Aorta (tissue), 5 donors: ENCODE measurements at regions not wholly inside any gene's neighbourhood (a gene's known extent, or its start where the extent isn't known, plus 50 kb on each side); places are given as distances from the start of the nearest gene placed in this dataset.
"Not testable (repeated sequence)": the region's sequence is repeated elsewhere in the genome, so short reads cannot be mapped to it uniquely, and the experiment has no call there.

Experiments
- ATAC-seq: fragments of 200-7000 bp; cut with Tn5 transposase; one replicate; pipeline ENCODE4 v1.9.1; 2022; ENCODE audit warnings: moderate library complexity; ENCODE audit not compliant: low FRiP score
- DNase-seq, 2 donors: peaks; one replicate each; pipeline ENCODE4 v3.0.0-alpha.2; 2020
- H3K27ac ChIP-seq, 2 donors: one replicate each; pipeline ENCODE4 v1.5.1; 2013; ENCODE audit warnings: low read length in 2 of 2, mild to moderate bottlenecking in 2 of 2, moderate library complexity in 2 of 2, control low read depth in 1 of 2, inconsistent platforms in 1 of 2, low read depth in 1 of 2
- H3K27me3 ChIP-seq, 2 donors: one replicate each; pipeline ENCODE4 v1.6.1; 2013; ENCODE audit warnings: control low read depth in 1 of 2, low read length in 1 of 2, mild to moderate bottlenecking in 1 of 2, moderate library complexity in 1 of 2; ENCODE audit not compliant: insufficient read depth in 2 of 2, control insufficient read depth in 1 of 2
- H3K36me3 ChIP-seq, 2 donors: one replicate each; pipeline ENCODE4 v1.6.1; 2013; ENCODE audit warnings: control low read depth in 1 of 2, low read length in 1 of 2, mild to moderate bottlenecking in 1 of 2; ENCODE audit not compliant: insufficient read depth in 2 of 2, control insufficient read depth in 1 of 2
- H3K4me1 ChIP-seq, 2 donors: one replicate each; pipeline ENCODE4 v1.6.1; 2013; ENCODE audit warnings: low read length in 2 of 2, control low read depth in 1 of 2, mild to moderate bottlenecking in 1 of 2, moderate library complexity in 1 of 2; ENCODE audit not compliant: insufficient read depth in 2 of 2, control insufficient read depth in 1 of 2
- H3K4me3 ChIP-seq, 2 donors: one replicate each; pipeline ENCODE4 v1.5.1; 2013; ENCODE audit warnings: low read length in 2 of 2, control low read depth in 1 of 2, mild to moderate bottlenecking in 1 of 2
- H3K9me3 ChIP-seq: one replicate; pipeline ENCODE4 v1.6.1; 2013; ENCODE audit warnings: mild to moderate bottlenecking, low read length; ENCODE audit not compliant: control insufficient read depth
- WGBS, 2 donors: extraction: QIAGEN DNeasy Blood & Tissue Kit; methylation state at CpG; one replicate each; pipeline ENCODE4 v1.1.7; 2013; 5-methylcytosine and 5-hydroxymethylcytosine counted together
- intact Hi-C, 2 donors: fragments of 100-400 bp; cut with DNase I; formaldehyde crosslinking; loops; one replicate each; pipeline versions ENCODE4 v1.14.2 to v1.15.0; 2022
- donor health status: healthy with polysubstance abuse.
- donor health status: Bipolar disorder and iron deficiency.
- donor health status: DM: no; HTN: no; CAD: no.
- donor health status: DM: no; HTN: no; CAD: no.
- donor health status: DM: yes; HTN: yes; CAD: no.

GRCh38 chr3:181330821-181331563 is 341.5 kb upstream of the DNAJC19 start:
- WGBS, 2 donors: 59 to 60% methylated on average over 5 of the region's 5 CpGs
- no peak overlapping the region for H3K27ac ChIP-seq
- H3K4me3 ChIP-seq: no peak overlapping the region
- no peaks in the 10 kb centered on the region for H3K27me3 ChIP-seq
- no peaks in the 10 kb centered on the region for H3K9me3 ChIP-seq
- intact Hi-C loops: no loop called here
- H3K36me3 ChIP-seq: no peaks in the 10 kb centered on the region
- no peaks in the 10 kb centered on the region for H3K4me1 ChIP-seq
- ATAC-seq (no peak), DNase-seq (no peak)

GRCh38 chr3:181330257-181330656 is 340.7 kb upstream of the DNAJC19 start:
- Histone ChIP-seq H3K9me3 (no peaks in the 10 kb centered on the region), H3K4me3 (no peak overlapping the region), H3K27ac (no peak overlapping the region), H3K27me3 (no peaks in the 10 kb centered on the region), H3K36me3 (no peaks in the 10 kb centered on the region), H3K4me1 (no peaks in the 10 kb centered on the region)
- DNase-seq (no peak), ATAC-seq (no peak)
- intact Hi-C loops: no loop called here
- 62 to 67% methylated on average over 3 of the region's 3 CpGs for WGBS, 2 donors

- intact Hi-C loops: no loop called here
- H3K4me3 ChIP-seq: no peak overlapping the region
- 12 to 25% methylated on average over 2 of the region's 2 CpGs for WGBS, 2 donors
- no peak for ATAC-seq
- no peaks in the 10 kb centered on the region for H3K4me1 ChIP-seq
- no peaks in the 10 kb centered on the region for H3K27me3 ChIP-seq
- no peaks in the 10 kb centered on the region for H3K9me3 ChIP-seq
- no peak for DNase-seq
- H3K27ac ChIP-seq: no peak overlapping the region
- H3K36me3 ChIP-seq: no peaks in the 10 kb centered on the region
Measured at GRCh38 chr3:181329024-181329423, 339.5 kb upstream of the DNAJC19 start.

GRCh38 chr3:181328346-181328745 is 338.8 kb upstream of the DNAJC19 start:
- intact Hi-C loops: no loop called here
- Histone ChIP-seq H3K27me3 (no peaks in the 10 kb centered on the region), H3K4me1 (no peaks in the 10 kb centered on the region), H3K27ac (no peak overlapping the region), H3K4me3 (no peak overlapping the region), H3K9me3 (no peaks in the 10 kb centered on the region), H3K36me3 (no peaks in the 10 kb centered on the region)
- no peak for DNase-seq
- no peak for ATAC-seq
- WGBS, 2 donors: 47 to 54% methylated on average over 5 of the region's 5 CpGs

GRCh38 chr3:181327349-181327748 is 337.8 kb upstream of the DNAJC19 start:
- 30 to 34% methylated on average over 4 of the region's 4 CpGs for WGBS, 2 donors
- DNase-seq (no peak), ATAC-seq (no peak)
- Histone ChIP-seq H3K36me3 (no peaks in the 10 kb centered on the region), H3K4me1 (no peaks in the 10 kb centered on the region), H3K4me3 (no peak overlapping the region), H3K9me3 (no peaks in the 10 kb centered on the region), H3K27me3 (no peaks in the 10 kb centered on the region), H3K27ac (no peak overlapping the region)
- intact Hi-C loops: no loop called here

- ATAC-seq: no peak
- no peaks in the 10 kb centered on the region for H3K36me3 ChIP-seq
- H3K27ac ChIP-seq: no peak overlapping the region
- WGBS, 2 donors: 47% methylated on average over 3 of the region's 3 CpGs
- DNase-seq: no peak
- H3K4me3 ChIP-seq: no peak overlapping the region
- intact Hi-C loops: no loop called here
- H3K9me3 ChIP-seq: no peaks in the 10 kb centered on the region
- H3K4me1 ChIP-seq: no peaks in the 10 kb centered on the region
- H3K27me3 ChIP-seq: no peaks in the 10 kb centered on the region
Measured at GRCh38 chr3:181326637-181327223, 337.2 kb upstream of the DNAJC19 start.

GRCh38 chr3:181324516-181324915 is 335.0 kb upstream of the DNAJC19 start:
- intact Hi-C loops, H3K4me3 ChIP-seq, H3K36me3 ChIP-seq, ATAC-seq, DNase-seq, H3K9me3 ChIP-seq, H3K4me1 ChIP-seq, H3K27ac ChIP-seq, H3K27me3 ChIP-seq: not testable (repeated sequence)
- WGBS, 2 donors: 77 to 78% methylated on average over 5 of the region's 5 CpGs

- ATAC-seq (no peak), DNase-seq (no peak)
- Histone ChIP-seq H3K4me1 (no peaks in the 10 kb centered on the region), H3K27ac (no peak overlapping the region), H3K36me3 (no peaks in the 10 kb centered on the region), H3K4me3 (no peak overlapping the region), H3K9me3 (no peaks in the 10 kb centered on the region), H3K27me3 (no peaks in the 10 kb centered on the region)
- intact Hi-C loops: no loop called here
Measured at GRCh38 chr3:181318321-181318720, 328.8 kb upstream of the DNAJC19 start.

- H3K9me3 ChIP-seq: no peaks in the 10 kb centered on the region
- no peak for ATAC-seq
- H3K4me1 ChIP-seq: no peaks in the 10 kb centered on the region
- no peak overlapping the region for H3K4me3 ChIP-seq
- H3K36me3 ChIP-seq: no peaks in the 10 kb centered on the region
- intact Hi-C loops: no loop called here
- no peak overlapping the region for H3K27ac ChIP-seq
- H3K27me3 ChIP-seq: no peaks in the 10 kb centered on the region
- no peak for DNase-seq
- WGBS, 2 donors: 26 to 27% methylated on average over 3 of the region's 3 CpGs
Measured at GRCh38 chr3:181317508-181317907, 328.0 kb upstream of the DNAJC19 start.
